PC-3 (cell line): ENCODE measurements at regions not wholly inside any gene's neighbourhood (a gene's known extent, or its start where the extent isn't known, plus 50 kb on each side); places are given as distances from the start of the nearest gene placed in this dataset.

Experiments
- ATAC-seq: fragments of 200-7000 bp; cut with Tn5 transposase; 2 replicates; pipeline ENCODE4 v1.9.1; 2020; ENCODE audit warnings: mild to moderate bottlenecking, moderate library complexity
- BruUV-seq: library from RNA; stranded (reverse); fragments of 400-500 nt; replicated peaks from 2 replicates; lab custom pipeline; 2021; lab: Mats Ljungman, UMichigan
- CTCF ChIA-PET: fragments of 300-600 bp; sonication (Branson Sonifier 250); formaldehyde crosslinking; loops from one replicate; lab custom pipeline; 2022; ENCODE audit warnings: antibody characterized with exemption; lab: Charles Lee
- POLR2A ChIA-PET: fragments of 300-600 bp; sonication (Branson Sonifier 250); formaldehyde crosslinking; loops from one replicate; lab custom pipeline; 2022; ENCODE audit warnings: antibody characterized with exemption; ENCODE audit not compliant: unreplicated experiment; lab: Charles Lee
- DNase-seq: peaks from one replicate; pipeline ENCODE4 v3.0.0-alpha.2; 2015
- H2AFZ ChIP-seq: fragments of 300-600 bp; sonication (generic); 2 replicates; pipeline ENCODE4 v1.6.0; 2016; ENCODE audit warnings: antibody characterized with exemption, low read length
- H3F3A ChIP-seq: fragments of 300-600 bp; sonication (generic); one replicate; pipeline ENCODE4 v1.6.0; 2017; ENCODE audit warnings: antibody characterized with exemption, low read length, control low read depth, mild to moderate bottlenecking; ENCODE audit not compliant: unreplicated experiment
- H3K27ac ChIP-seq: fragments of 300-600 bp; sonication (generic); 2 replicates; pipeline ENCODE4 v1.5.1; 2016; ENCODE audit warnings: mild to moderate bottlenecking, low read length
- H3K27me3 ChIP-seq: fragments of 300-600 bp; sonication (generic); 2 replicates; pipeline ENCODE4 v1.6.1; 2016; ENCODE audit warnings: low read length, mixed read lengths
- H3K36me3 ChIP-seq: fragments of 300-600 bp; sonication (generic); 2 replicates; pipeline ENCODE4 v1.6.1; 2016; ENCODE audit warnings: low read depth, mixed run types, low read length, mixed read lengths
- H3K4me1 ChIP-seq: fragments of 300-600 bp; sonication (generic); 2 replicates; pipeline ENCODE4 v1.5.1; 2016; ENCODE audit warnings: low read length; ENCODE audit not compliant: insufficient read depth
- H3K4me2 ChIP-seq: fragments of 300-600 bp; sonication (generic); 2 replicates; pipeline ENCODE4 v1.6.0; 2016; ENCODE audit warnings: low read length
- H3K4me3 ChIP-seq: fragments of 300-600 bp; sonication (generic); 2 replicates; pipeline ENCODE4 v1.5.1; 2016; ENCODE audit warnings: mild to moderate bottlenecking, low read length, mixed read lengths
- H3K79me2 ChIP-seq: fragments of 300-600 bp; sonication (generic); 2 replicates; pipeline ENCODE4 v1.6.1; 2017; ENCODE audit warnings: low read length, mixed read lengths
- H3K9ac ChIP-seq: fragments of 300-600 bp; sonication (generic); 2 replicates; pipeline ENCODE4 v1.6.0; 2016; ENCODE audit warnings: mild to moderate bottlenecking, low read length
- H3K9me2 ChIP-seq: fragments of 300-600 bp; sonication (generic); replicated peaks from 2 replicates; pipeline ENCODE4 v1.6.1; 2016; ENCODE audit warnings: mixed run types, low read length, mixed read lengths
- H3K9me3 ChIP-seq: fragments of 300-600 bp; sonication (generic); 2 replicates; pipeline ENCODE4 v1.6.1; 2016; ENCODE audit warnings: low read length, mixed read lengths
- H4K20me1 ChIP-seq: fragments of 300-600 bp; sonication (generic); 2 replicates; pipeline ENCODE4 v1.6.1; 2016; ENCODE audit warnings: low read length, mixed read lengths
- EZH2 ChIP-seq: fragments of 300-600 bp; sonication (generic); IDR thresholded peaks from one replicate; pipeline ENCODE4 v1.6.1; 2017; ENCODE audit warnings: antibody characterized with exemption, mild to moderate bottlenecking, low read length; ENCODE audit not compliant: unreplicated experiment
- EZH2phosphoT487 ChIP-seq: fragments of 300-600 bp; sonication (generic); IDR thresholded peaks from 2 replicates; pipeline ENCODE4 v1.6.1; 2018; ENCODE audit warnings: mild to moderate bottlenecking, antibody characterized with exemption, low read length, borderline replicate concordance
- intact Hi-C: fragments of 100-400 bp; cut with micrococcal nuclease; formaldehyde crosslinking; loops from 2 replicates; pipeline ENCODE4 v1.9.0; 2023
- TF ChIP-seq, protein P1 (sequence below): fragments of 300-600 bp; sonication (generic); conservative IDR thresholded peaks from 2 replicates; pipeline ENCODE4 v1.5.1; 2017; ENCODE audit warnings: antibody characterized with exemption, low read depth, mild to moderate bottlenecking, low read length

DNA sequence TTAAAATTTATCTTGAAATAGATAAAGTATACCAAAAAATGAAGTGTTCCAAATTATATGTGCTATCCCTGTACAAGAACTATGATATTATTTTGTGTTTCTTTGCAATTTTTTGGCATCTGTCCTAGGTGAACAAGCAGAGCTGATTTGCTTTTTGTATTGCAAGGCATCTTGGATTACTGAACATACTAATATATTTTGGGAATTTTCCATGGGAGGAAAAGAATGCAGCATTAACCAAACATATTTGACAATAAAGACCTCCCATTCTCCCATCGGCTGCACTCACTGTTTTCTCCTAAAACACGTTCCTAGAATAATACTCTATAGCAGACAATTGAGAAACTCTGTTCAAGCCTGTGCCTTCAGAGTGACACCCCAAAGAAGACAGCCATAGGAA lies 265.1 kb upstream of the ALCAM start:
- Histone ChIP-seq H3K79me2 (no peaks in the 10 kb centered on the region), H3K9me2 (no peaks in the 10 kb centered on the region), H4K20me1 (no peaks in the 10 kb centered on the region), H3F3A (no peaks in the 10 kb centered on the region), H3K4me1 (no peaks in the 10 kb centered on the region), H2AFZ (no peak overlapping the region), H3K27me3 (no peaks in the 10 kb centered on the region), H3K27ac (no peak overlapping the region), H3K4me3 (no peak overlapping the region), H3K9me3 (no peaks in the 10 kb centered on the region), H3K36me3 (no peaks in the 10 kb centered on the region), H3K4me2 (no peak overlapping the region), H3K9ac (no peak overlapping the region)
- TF ChIP-seq EZH2phosphoT487 (no peak), EZH2 (no peak)
- TF ChIP-seq, protein P1, sequence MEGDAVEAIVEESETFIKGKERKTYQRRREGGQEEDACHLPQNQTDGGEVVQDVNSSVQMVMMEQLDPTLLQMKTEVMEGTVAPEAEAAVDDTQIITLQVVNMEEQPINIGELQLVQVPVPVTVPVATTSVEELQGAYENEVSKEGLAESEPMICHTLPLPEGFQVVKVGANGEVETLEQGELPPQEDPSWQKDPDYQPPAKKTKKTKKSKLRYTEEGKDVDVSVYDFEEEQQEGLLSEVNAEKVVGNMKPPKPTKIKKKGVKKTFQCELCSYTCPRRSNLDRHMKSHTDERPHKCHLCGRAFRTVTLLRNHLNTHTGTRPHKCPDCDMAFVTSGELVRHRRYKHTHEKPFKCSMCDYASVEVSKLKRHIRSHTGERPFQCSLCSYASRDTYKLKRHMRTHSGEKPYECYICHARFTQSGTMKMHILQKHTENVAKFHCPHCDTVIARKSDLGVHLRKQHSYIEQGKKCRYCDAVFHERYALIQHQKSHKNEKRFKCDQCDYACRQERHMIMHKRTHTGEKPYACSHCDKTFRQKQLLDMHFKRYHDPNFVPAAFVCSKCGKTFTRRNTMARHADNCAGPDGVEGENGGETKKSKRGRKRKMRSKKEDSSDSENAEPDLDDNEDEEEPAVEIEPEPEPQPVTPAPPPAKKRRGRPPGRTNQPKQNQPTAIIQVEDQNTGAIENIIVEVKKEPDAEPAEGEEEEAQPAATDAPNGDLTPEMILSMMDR = no peak
- intact Hi-C loops = loop anchor here (10.0 kb wide), 1 partner anchor 477 kb away; no protein-coding TSS in a partner anchor
- ChIA-PET CTCF (no interaction called here), POLR2A (no interaction called here)
- no peak for DNase-seq
- ATAC-seq = no peak
- BruUV-seq = no TSS peak

DNA sequence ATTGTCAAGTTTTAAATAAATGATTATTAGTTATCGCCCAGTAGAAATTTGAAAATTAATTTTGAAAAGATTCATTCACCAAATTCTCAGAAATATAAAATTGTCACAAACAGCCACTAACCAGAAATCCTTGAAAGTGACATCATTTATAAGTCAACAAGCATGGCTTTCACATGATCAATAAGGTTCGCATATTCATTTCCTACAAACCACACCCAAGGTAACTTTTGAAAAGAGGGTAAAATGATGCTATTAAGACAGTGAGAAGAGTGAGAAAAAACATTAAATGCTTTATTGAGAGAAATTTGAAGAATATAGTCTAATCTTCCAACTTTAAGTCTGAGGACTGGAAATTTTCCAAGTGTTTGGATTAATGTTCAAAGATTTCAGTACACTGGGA lies 263.6 kb upstream of the ALCAM start:
- Histone ChIP-seq H3F3A (no peaks in the 10 kb centered on the region), H2AFZ (no peak overlapping the region), H3K4me2 (no peak overlapping the region), H3K4me1 (peaks cover 2% of the 10 kb centered on the region; the same call in 1 of the 2 replicates), H3K27me3 (no peaks in the 10 kb centered on the region), H4K20me1 (no peaks in the 10 kb centered on the region), H3K9me3 (no peaks in the 10 kb centered on the region), H3K9ac (no peak overlapping the region), H3K27ac (no peak overlapping the region), H3K4me3 (no peak overlapping the region), H3K36me3 (no peaks in the 10 kb centered on the region), H3K79me2 (no peaks in the 10 kb centered on the region), H3K9me2 (no peaks in the 10 kb centered on the region)
- ChIA-PET POLR2A (interaction anchor here (0.6 kb wide), 1 partner anchor 369 kb away, joined by 6 read pairs; no protein-coding TSS in a partner anchor), CTCF (no interaction called here)
- intact Hi-C loops = loop anchor here (10.0 kb wide), 1 partner anchor 478 kb away; no protein-coding TSS in a partner anchor
- no peak for ATAC-seq
- no TSS peak for BruUV-seq
- TF ChIP-seq EZH2 = no peak
- TF ChIP-seq EZH2phosphoT487 = no peak
- TF ChIP-seq, protein P1 = no peak
- DNase-seq = no peak

DNA sequence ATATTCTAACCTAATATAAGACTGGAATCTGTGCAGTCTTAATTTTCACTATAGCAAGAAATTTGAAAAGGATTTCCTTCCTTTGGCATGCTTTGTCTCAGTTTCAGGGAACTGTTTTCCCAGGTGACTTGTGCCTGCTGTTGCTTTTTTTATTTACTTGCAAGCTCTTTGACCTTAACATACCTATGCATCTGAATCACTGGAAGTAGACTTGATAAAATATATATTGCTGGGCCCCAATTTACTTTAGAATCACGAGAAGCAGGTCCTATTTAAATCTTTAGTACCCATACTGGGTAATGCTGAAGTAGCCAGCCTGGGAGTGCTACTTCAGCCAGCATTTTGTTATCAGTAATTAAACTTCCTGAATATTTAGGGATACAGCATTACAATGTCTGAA lies 257.9 kb upstream of the ALCAM start:
- TF ChIP-seq, protein P1 = no peak
- TF ChIP-seq EZH2 = no peak
- no peak for TF ChIP-seq EZH2phosphoT487
- intact Hi-C loops = loop anchor here (10.0 kb wide), 1 partner anchor 484 kb away; no protein-coding TSS in a partner anchor
- no peaks in the 10 kb centered on the region for H3F3A ChIP-seq
- H4K20me1 ChIP-seq = no peaks in the 10 kb centered on the region
- no peaks in the 10 kb centered on the region for H3K79me2 ChIP-seq
- no TSS peak for BruUV-seq
- H2AFZ ChIP-seq = peak overlapping the region; percentile 11; the same call in 1 of the 2 replicates
- no peaks in the 10 kb centered on the region for H3K9me2 ChIP-seq
- no peaks in the 10 kb centered on the region; the same call in 1 of the 2 replicates for H3K36me3 ChIP-seq
- H3K4me1 ChIP-seq = peaks cover 15% of the 10 kb centered on the region
- DNase-seq = peak; percentile 75
- H3K4me2 ChIP-seq = peak overlapping the region; percentile 32
- H3K27ac ChIP-seq = 0 out of 2 replicates have a peak overlapping the region, but pooled peaks have one; percentile 1
- ATAC-seq = peak; percentile 93
- ChIA-PET POLR2A (interaction anchor here (0.6 kb wide), 1 partner anchor 250 kb away, joined by 3 read pairs; no protein-coding TSS in a partner anchor), CTCF (interaction anchor here (0.6 to 0.7 kb wide), 3 partner anchors 172 to 510 kb away, joined by 3 to 5 read pairs (median 3); no protein-coding TSS in a partner anchor)
- H3K27me3 ChIP-seq = no peaks in the 10 kb centered on the region
- H3K4me3 ChIP-seq = no peak overlapping the region
- H3K9me3 ChIP-seq = no peaks in the 10 kb centered on the region
- H3K9ac ChIP-seq = no peak overlapping the region
